GM23248 (cell line): ENCODE measurements at regions not wholly inside any gene's neighbourhood (a gene's known extent, or its start where the extent isn't known, plus 50 kb on each side); places are given as distances from the start of the nearest gene placed in this dataset.
"Not testable (repeated sequence)": the region's sequence is repeated elsewhere in the genome, so short reads cannot be mapped to it uniquely, and the experiment has no call there.

Source experiments
- DNase-seq: peaks from one replicate; pipeline ENCODE4 v3.0.0-alpha.2; 2015
- H2AFZ ChIP-seq: fragments of 200-600 bp; sonication (generic); 2 replicates; pipeline ENCODE4 v1.6.1; 2016; ENCODE audit warnings: antibody characterized with exemption
- H3F3A ChIP-seq: fragments of 200-600 bp; sonication (generic); 2 replicates; pipeline ENCODE4 v1.6.1; 2016; ENCODE audit warnings: mild to moderate bottlenecking, antibody characterized with exemption, mixed run types; ENCODE audit not compliant: insufficient read depth
- H3K27ac ChIP-seq: fragments of 200-600 bp; sonication (generic); 2 replicates; pipeline ENCODE4 v1.5.1; 2016; ENCODE audit warnings: mild to moderate bottlenecking
- H3K27me3 ChIP-seq: fragments of 200-600 bp; sonication (generic); replicated peaks from 2 replicates; pipeline ENCODE4 v1.6.1; 2016; ENCODE audit warnings: mild to moderate bottlenecking; ENCODE audit not compliant: insufficient read depth
- H3K36me3 ChIP-seq: fragments of 200-600 bp; sonication (generic); 2 replicates; pipeline ENCODE4 v1.6.1; 2016; ENCODE audit warnings: low read depth, mild to moderate bottlenecking
- H3K4me1 ChIP-seq: fragments of 200-600 bp; sonication (generic); 2 replicates; pipeline ENCODE4 v1.6.1; 2016; ENCODE audit warnings: mild to moderate bottlenecking; ENCODE audit not compliant: insufficient read depth
- H3K4me2 ChIP-seq: fragments of 200-600 bp; sonication (generic); one replicate; pipeline ENCODE4 v1.6.1; 2016; ENCODE audit warnings: mild to moderate bottlenecking; ENCODE audit not compliant: unreplicated experiment
- H3K4me3 ChIP-seq: fragments of 200-600 bp; sonication (generic); 2 replicates; pipeline ENCODE4 v1.5.1; 2016; ENCODE audit warnings: mild to moderate bottlenecking
- H3K79me2 ChIP-seq: fragments of 200-600 bp; sonication (generic); 2 replicates; pipeline ENCODE4 v1.6.1; 2016; ENCODE audit warnings: mild to moderate bottlenecking; ENCODE audit not compliant: insufficient read depth
- H3K9ac ChIP-seq: fragments of 200-600 bp; sonication (generic); 2 replicates; pipeline ENCODE4 v1.6.1; 2016; ENCODE audit warnings: mild to moderate bottlenecking
- H3K9me2 ChIP-seq: fragments of 200-600 bp; sonication (generic); 2 replicates; pipeline ENCODE4 v1.6.1; 2016; ENCODE audit warnings: mixed run types, mild to moderate bottlenecking, moderate library complexity; ENCODE audit not compliant: insufficient read depth
- H3K9me3 ChIP-seq: fragments of 200-600 bp; sonication (generic); one replicate; pipeline ENCODE4 v1.6.1; 2017; ENCODE audit warnings: low read depth
- H4K20me1 ChIP-seq: fragments of 200-600 bp; sonication (generic); 2 replicates; pipeline ENCODE4 v1.6.0; 2016; ENCODE audit not compliant: insufficient read depth
- EZH2 ChIP-seq: fragments of 200-600 bp; sonication (generic); IDR thresholded peaks from 2 replicates; pipeline ENCODE4 v1.6.1; 2018; ENCODE audit warnings: antibody characterized with exemption, mild to moderate bottlenecking; ENCODE audit not compliant: insufficient read depth, poor library complexity, severe bottlenecking
- EZH2phosphoT487 ChIP-seq: fragments of 200-600 bp; sonication (generic); IDR thresholded peaks from 2 replicates; pipeline ENCODE4 v1.6.1; 2018; ENCODE audit warnings: antibody characterized with exemption, moderate library complexity, mild to moderate bottlenecking, low read depth; ENCODE audit not compliant: insufficient read depth
- WGBS, 2 experiments: methylation state at CpG; one replicate each; pipeline ENCODE4 v1.1.6; 2015 to 2017; ENCODE audit warnings: low lambda C conversion rate in 2 of 2, low coverage in 1 of 2; ENCODE audit errors: missing lambda C conversion rate in 2 of 2; 5-methylcytosine and 5-hydroxymethylcytosine counted together
- in situ Hi-C: fragments of 300-500 bp; cut with MboI; formaldehyde crosslinking; loops from 2 replicates; pipeline ENCODE4 v1.15.0; 2020

DNA sequence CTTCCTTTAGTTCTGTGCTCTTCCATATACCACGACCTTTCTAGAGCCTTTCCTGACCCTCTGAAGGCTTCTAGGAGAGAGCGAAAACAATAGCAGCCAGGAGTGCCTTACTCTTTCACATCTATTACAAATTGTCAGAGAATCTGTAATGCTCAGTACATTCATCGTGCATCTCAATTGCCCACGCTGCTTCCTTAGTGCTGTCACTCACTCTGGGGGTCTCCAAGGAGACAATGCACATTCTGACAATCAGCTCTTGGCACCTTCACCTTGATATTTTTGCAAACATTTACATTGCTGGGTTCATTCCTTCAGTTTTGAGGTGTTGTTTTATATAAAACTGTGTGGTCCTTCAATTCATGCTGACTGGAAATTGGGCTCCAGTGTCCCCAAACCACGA lies 110.1 kb upstream of the GPR101 start:
- no peaks in the 10 kb centered on the region for H3K27me3 ChIP-seq
- no peak overlapping the region for H3K9ac ChIP-seq
- in situ Hi-C loops, result no loop called here
- H3K4me3 ChIP-seq, result no peak overlapping the region
- no peaks in the 10 kb centered on the region for H3K9me3 ChIP-seq
- 14 to 17% methylated on average over 5 of the region's 5 CpGs for WGBS, 2 experiments
- no peak overlapping the region for H3K27ac ChIP-seq
- no peaks in the 10 kb centered on the region for H3K36me3 ChIP-seq
- no peaks in the 10 kb centered on the region for H3K4me1 ChIP-seq
- TF ChIP-seq EZH2 (no peak), EZH2phosphoT487 (no peak)
- no peak overlapping the region for H3K4me2 ChIP-seq
- H2AFZ ChIP-seq, result no peak overlapping the region
- no peaks in the 10 kb centered on the region for H3F3A ChIP-seq
- no peaks in the 10 kb centered on the region for H3K79me2 ChIP-seq
- no peaks in the 10 kb centered on the region for H4K20me1 ChIP-seq
- DNase-seq, result no peak
- H3K9me2 ChIP-seq, result no peaks in the 10 kb centered on the region

GRCh38 chrX:137122651-137123050 lies 88.9 kb upstream of the GPR101 start:
- H3K4me2 ChIP-seq, H4K20me1 ChIP-seq, H3K79me2 ChIP-seq, H2AFZ ChIP-seq, H3K9me2 ChIP-seq, H3K27ac ChIP-seq, H3K9me3 ChIP-seq, H3K4me1 ChIP-seq, H3F3A ChIP-seq, H3K36me3 ChIP-seq, H3K9ac ChIP-seq, DNase-seq, in situ Hi-C loops, H3K27me3 ChIP-seq, H3K4me3 ChIP-seq: not testable (repeated sequence)
- 21 to 46% methylated on average over 6 of the region's 8 CpGs for WGBS, 2 experiments

- no peaks in the 10 kb centered on the region for H3K36me3 ChIP-seq
- no peaks in the 10 kb centered on the region for H3K9me2 ChIP-seq
- no peaks in the 10 kb centered on the region for H3K9me3 ChIP-seq
- H4K20me1 ChIP-seq, result no peaks in the 10 kb centered on the region
- no peaks in the 10 kb centered on the region for H3K4me1 ChIP-seq
- no peak overlapping the region for H3K27ac ChIP-seq
- H3K27me3 ChIP-seq, result no peaks in the 10 kb centered on the region
- H3F3A ChIP-seq, result no peaks in the 10 kb centered on the region
- H2AFZ ChIP-seq, result no peak overlapping the region
- no peaks in the 10 kb centered on the region for H3K79me2 ChIP-seq
- in situ Hi-C loops, result no loop called here
- H3K9ac ChIP-seq, result no peak overlapping the region
- no peak overlapping the region for H3K4me3 ChIP-seq
- H3K4me2 ChIP-seq, result no peak overlapping the region
- TF ChIP-seq EZH2phosphoT487 (no peak), EZH2 (no peak)
- WGBS, 2 experiments, result 0 to 4% methylated on average over 1 of the region's 1 CpG
- no peak for DNase-seq
Observed at GRCh38 chrX:137119049-137119448, 85.3 kb upstream of the GPR101 start.

DNA sequence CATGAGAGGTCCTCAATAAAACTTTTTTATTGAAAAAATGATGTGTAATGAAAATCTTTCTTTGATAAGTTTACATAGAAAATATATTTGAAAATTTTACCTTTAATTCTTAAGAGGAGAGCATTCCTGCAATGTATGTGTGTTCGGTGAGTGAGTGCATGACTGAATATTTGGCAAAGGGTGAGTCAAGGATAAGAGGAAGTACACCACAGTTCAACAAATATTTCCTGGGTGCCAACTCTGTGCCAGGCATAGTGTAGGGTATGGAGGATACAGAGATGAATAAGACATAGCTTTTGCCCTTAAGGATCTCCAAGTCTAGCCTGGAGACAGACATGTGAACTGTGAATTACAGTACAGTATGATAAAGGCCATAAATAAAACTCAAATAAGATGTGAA lies 84.7 kb upstream of the GPR101 start:
- DNase-seq, result no peak
- H3K79me2 ChIP-seq, result no peaks in the 10 kb centered on the region
- 29 to 43% methylated on average over 1 of the region's 1 CpG for WGBS, 2 experiments
- no peaks in the 10 kb centered on the region for H3K9me2 ChIP-seq
- H3K4me1 ChIP-seq, result no peaks in the 10 kb centered on the region
- TF ChIP-seq EZH2, result no peak
- no peak for TF ChIP-seq EZH2phosphoT487
- H3K4me2 ChIP-seq, result no peak overlapping the region
- no peaks in the 10 kb centered on the region for H3K27me3 ChIP-seq
- H3K9ac ChIP-seq, result no peak overlapping the region
- in situ Hi-C loops, result no loop called here
- H3K9me3 ChIP-seq, result no peaks in the 10 kb centered on the region
- H3K36me3 ChIP-seq, result no peaks in the 10 kb centered on the region
- H3F3A ChIP-seq, result no peaks in the 10 kb centered on the region
- no peak overlapping the region for H3K27ac ChIP-seq
- no peak overlapping the region for H3K4me3 ChIP-seq
- H2AFZ ChIP-seq, result no peak overlapping the region
- no peaks in the 10 kb centered on the region for H4K20me1 ChIP-seq

DNA sequence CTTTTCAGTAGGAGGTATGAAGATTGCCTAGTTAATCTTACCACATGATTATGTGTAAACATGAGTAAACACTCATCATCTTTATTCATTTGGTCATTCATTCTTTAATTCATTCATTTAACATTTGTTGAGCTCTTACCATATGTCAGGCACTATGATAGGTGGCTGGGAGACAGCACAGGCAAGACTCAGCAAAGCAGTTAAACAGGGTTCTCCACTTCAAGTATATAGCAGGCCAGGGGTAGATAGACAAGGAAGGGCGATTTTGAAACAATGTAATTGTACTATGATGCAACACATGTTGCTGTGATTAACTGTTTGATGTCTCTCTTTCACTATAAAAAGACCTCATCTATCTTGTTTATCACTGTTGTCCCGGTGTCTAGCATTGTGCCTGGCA lies 84.3 kb upstream of the GPR101 start:
- Histone ChIP-seq H3K9me2 (no peaks in the 10 kb centered on the region), H3K79me2 (no peaks in the 10 kb centered on the region), H2AFZ (no peak overlapping the region), H3K9me3 (no peaks in the 10 kb centered on the region), H4K20me1 (no peaks in the 10 kb centered on the region), H3F3A (no peaks in the 10 kb centered on the region), H3K9ac (no peak overlapping the region), H3K36me3 (no peaks in the 10 kb centered on the region), H3K4me1 (no peaks in the 10 kb centered on the region), H3K4me3 (no peak overlapping the region), H3K27ac (no peak overlapping the region), H3K4me2 (no peak overlapping the region), H3K27me3 (no peaks in the 10 kb centered on the region)
- DNase-seq, result no peak
- 2 to 4% methylated on average over 2 of the region's 2 CpGs for WGBS, 2 experiments
- in situ Hi-C loops, result no loop called here
- TF ChIP-seq EZH2, result no peak
- no peak for TF ChIP-seq EZH2phosphoT487

DNA sequence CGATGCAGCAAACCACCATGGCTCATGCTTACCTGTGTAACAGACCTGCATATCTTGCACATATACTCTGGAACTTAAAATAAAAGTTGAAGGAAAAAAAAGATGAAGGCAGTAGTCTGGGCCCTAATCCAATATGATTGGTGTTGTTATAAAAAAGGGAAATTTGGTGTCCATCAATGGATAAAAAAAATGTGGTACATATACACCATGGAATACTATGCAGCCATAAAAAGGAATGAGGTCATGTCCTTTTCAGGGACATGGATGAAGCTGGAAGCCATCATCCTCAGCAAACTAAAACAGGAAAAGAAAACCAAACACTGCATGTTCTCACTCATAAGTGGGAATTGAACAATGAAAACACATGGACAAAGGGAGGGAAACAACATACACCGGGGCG lies 74.1 kb upstream of the GPR101 start:
- DNase-seq, in situ Hi-C loops, H3F3A ChIP-seq, H3K9me3 ChIP-seq, H3K4me2 ChIP-seq, H3K4me1 ChIP-seq, H3K79me2 ChIP-seq, H4K20me1 ChIP-seq, H3K36me3 ChIP-seq, H3K9ac ChIP-seq, H3K4me3 ChIP-seq, H3K27me3 ChIP-seq, H3K27ac ChIP-seq, H3K9me2 ChIP-seq, H2AFZ ChIP-seq: not testable (repeated sequence)
- 63 to 67% methylated on average over 1 to 3 of the region's 3 CpGs for WGBS, 2 experiments
